ENCODE measurements at regions not wholly inside any gene's neighbourhood (a gene's known extent, or its start where the extent isn't known, plus 50 kb on each side); places are given as distances from the start of the nearest gene placed in this dataset.

DNA sequence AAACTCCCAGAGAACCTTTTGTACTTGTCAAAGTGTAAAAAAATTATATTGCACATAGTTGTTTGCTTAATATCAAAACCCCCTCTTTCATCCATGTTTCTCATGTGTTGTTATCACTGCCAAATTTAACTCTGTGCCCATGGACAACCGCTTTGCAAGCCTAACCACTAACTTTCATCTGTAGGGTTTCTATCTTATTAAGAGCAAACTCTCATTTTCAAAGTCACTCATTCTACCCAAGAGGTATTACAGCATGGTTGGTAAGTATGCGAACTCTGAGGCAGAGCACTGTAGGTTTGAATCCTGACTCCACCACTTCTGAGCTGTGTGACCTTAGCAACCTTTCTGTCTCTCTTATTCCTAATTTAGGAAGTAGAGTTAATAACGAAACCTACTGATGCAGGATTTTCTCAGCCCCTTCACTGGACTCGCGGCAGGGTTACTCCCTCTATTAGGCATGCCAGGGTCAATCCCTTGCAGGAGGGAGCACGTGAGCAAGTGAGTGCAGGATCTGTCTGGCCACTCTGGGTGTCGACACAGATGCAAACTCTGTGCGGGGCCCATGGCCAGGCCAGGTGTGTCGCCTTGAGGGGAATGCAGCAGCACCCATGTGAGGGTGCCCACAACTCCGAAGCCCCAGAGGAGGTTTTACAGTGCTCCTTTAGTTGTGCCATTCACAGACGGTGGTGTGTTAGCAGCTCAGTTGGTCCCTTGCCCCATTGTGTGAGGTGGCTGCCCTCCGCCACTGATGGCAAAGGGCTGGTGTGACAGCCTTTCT is 361.5 kb upstream of the ADGRL2 start:
- no peak for DNase-seq (ENCODE audit: low read depth, low spot score)

- no peak for DNase-seq (ENCODE audit: low read depth, low spot score)
Measured at GRCh38 chr1:81437649-81438048, 363.1 kb upstream of the ADGRL2 start.

DNA sequence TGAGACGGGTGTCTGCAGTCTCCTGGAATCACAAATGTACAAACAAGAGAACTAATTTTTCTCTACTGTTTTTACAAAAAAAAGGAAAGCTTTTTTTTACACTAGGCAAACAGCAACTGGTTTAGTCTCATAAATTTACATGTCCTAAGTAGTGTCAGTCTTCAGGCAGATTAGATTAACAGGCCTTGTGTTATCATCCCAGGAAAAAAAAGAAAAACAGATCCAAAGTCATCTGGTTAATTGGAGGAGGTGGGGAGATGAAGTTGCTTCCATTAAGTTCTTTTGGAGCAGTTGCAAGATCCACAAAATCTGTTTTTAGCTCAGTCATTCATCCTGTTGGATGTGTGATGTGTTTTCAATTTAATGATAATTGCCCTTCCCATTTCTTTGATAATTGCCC is 363.5 kb upstream of the ADGRL2 start:
- DNase-seq (ENCODE audit: low read depth, low spot score), result no peak

GRCh38 chr1:81435175-81435574 is 365.6 kb upstream of the ADGRL2 start:
- DNase-seq (ENCODE audit: low read depth, low spot score), result no peak

GRCh38 chr1:81433676-81434075 is 367.1 kb upstream of the ADGRL2 start:
- DNase-seq (ENCODE audit: low read depth, low spot score), result no peak

- no peak for DNase-seq (ENCODE audit: low read depth, low spot score)
Measured at GRCh38 chr1:81432654-81433109, 368.1 kb upstream of the ADGRL2 start.

GRCh38 chr1:81432059-81432458 is 368.7 kb upstream of the ADGRL2 start:
- no peak for DNase-seq (ENCODE audit: low read depth, low spot score)

GRCh38 chr1:81431624-81432000 is 369.1 kb upstream of the ADGRL2 start:
- DNase-seq (ENCODE audit: low read depth, low spot score), result no peak

DNA sequence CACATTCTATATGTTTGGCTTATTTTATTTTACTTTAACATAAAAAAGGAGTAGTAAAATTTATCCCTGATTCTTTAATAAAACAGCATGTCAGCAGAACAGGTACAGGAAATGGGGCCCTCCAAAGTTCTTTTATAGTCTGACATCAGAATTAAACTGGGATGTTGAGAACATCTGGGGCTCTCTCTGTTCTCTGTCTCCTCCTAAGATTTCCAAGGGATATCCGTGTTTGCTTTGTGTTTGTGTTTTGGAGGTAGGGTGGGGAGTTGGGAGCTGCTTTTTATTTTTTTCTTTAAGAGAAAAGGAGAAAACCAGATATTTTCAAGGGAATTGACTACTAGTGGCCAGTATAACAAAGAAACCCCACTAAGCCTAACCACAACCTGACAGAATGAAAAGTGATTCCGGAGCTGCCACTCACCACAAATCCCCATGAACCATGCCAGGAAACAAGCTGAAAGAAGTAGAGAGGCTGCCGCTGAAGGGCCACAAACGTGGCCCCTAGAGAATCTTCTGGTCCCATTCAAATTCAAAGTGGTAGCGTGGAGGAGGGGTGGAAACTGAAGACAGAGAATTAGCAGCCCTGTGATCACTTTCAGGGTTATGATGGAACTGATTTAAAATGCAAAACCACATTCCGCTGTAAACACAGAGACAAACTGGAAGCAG is 369.6 kb upstream of the ADGRL2 start:
- no peak for DNase-seq (ENCODE audit: low read depth, low spot score)

DNA sequence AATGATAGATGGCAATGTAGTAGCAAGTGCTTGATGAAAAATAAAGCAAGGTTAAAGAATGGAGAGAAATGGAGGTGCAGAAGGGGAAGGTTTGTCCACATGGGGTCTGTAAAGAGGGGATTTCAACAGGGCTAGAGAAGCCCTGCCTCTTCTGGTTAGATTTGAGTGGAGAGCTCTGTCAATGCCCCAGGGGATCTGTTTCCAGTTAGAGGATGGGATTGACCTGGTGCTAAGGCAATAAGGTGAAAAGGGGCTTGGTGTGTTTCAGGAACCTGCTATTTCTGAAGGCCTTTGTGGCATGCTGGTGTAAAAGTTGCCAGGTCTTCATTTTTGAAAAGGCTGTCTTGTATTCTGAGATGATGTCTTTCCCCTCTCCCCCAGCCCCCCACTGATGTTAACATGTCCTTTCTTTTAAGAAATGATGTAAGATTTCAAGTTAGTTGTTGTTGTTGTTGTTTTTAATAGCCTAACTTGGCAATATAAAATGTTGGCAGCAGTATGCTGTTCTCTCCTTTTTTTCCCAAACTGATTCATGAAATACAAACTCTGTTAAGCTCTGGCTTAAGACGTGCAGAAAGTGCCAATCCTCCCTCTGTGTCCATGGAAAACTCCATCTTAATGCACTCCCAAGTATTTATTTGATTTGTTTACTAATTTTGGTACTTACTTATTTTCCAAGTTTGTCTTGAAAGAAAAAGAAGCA is 370.3 kb upstream of the ADGRL2 start:
- no peak for DNase-seq (ENCODE audit: low read depth, low spot score)

DNA sequence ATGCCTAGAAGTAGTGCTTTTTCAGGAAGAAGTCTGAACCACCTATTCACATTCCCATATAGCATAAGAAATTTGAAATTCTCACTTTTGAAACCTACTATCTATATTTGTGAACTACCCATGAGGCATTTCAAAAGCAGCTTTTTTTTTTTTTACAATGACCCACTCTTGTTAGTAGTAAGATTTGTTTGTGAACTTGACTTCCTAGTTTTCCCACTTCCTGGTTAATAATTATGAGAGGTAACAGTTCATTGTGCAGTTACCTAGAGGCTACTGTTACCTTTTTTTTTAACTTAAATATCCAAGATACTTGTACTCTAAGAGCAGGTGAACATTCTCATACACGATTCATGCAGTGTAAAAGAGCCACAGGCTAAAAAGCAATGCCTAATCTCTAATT is 371.7 kb upstream of the ADGRL2 start:
- DNase-seq (ENCODE audit: low read depth, low spot score), result no peak

DNA sequence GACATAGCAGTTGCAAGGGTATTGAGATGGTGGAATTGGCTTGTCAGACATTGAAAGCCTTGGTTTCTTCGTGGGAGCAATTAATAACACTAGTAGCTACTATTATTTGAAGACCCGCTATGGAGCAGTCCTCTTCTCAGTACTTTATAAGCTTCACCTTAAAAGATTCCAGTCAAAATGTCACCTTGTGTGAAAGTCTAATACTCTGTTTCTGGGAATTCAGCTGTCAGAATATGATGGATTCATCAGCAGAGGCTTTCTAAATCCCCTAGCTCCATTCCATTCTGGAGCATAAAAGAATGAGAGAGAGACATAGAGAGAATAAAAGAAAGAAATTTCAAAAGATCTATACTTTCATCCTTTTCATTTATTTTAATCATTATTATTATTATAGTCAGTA is 375.9 kb upstream of the ADGRL2 start:
- DNase-seq (ENCODE audit: low read depth, low spot score), result no peak

- DNase-seq (ENCODE audit: low read depth, low spot score), result no peak
Measured at GRCh38 chr1:81424061-81424460, 376.7 kb upstream of the ADGRL2 start.

GRCh38 chr1:81420760-81421159 is 380.0 kb upstream of the ADGRL2 start:
- DNase-seq (ENCODE audit: low read depth, low spot score), result no peak

DNA sequence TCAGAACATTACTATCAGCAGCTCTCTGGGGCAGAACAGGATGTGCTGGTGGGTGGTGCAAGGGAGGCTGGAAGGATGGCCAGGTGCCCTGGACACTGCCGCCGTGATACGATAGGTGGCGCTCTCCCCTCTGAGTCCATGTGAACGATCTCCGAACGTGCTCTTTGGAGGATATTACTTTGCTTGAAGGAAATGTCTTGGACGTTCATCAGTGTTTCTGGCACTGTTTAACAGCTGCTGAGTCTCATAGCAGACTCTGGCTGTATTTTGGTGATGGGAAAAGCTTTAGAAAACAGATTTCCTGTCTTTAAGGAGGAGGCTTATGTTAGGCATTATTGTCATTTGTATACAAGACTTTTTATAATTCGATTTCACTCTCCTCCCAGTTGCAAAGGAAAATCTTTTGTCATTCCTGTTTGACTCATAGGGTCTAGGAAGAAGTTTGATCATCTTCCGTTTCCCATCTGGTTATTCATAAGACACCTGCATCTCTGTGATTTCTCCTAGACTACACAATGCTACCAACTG is 386.2 kb upstream of the ADGRL2 start:
- DNase-seq (ENCODE audit: low read depth, low spot score), result peak; percentile 17

GRCh38 chr1:81412954-81413353 is 387.8 kb upstream of the ADGRL2 start:
- DNase-seq (ENCODE audit: low read depth, low spot score), result no peak

DNA sequence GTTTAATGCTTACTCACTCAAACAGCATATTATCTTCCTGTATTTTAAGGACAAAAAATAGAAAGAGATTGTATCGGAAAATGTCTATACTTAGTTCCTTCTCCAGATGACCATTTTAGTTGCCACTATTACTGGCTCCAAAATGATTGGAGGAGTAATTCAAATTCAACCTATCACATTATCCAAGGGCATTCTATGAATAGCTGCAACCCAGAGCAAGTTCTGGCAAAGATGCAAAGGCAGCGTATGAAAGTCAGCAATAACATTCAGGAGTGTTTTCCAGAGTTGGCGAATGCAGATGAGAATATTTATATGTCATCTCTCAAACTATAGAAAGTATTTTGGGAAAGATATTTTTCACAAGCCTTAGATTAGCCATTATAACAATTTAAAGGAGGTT is 389.8 kb upstream of the ADGRL2 start:
- no peak for DNase-seq (ENCODE audit: low read depth, low spot score)

DNA sequence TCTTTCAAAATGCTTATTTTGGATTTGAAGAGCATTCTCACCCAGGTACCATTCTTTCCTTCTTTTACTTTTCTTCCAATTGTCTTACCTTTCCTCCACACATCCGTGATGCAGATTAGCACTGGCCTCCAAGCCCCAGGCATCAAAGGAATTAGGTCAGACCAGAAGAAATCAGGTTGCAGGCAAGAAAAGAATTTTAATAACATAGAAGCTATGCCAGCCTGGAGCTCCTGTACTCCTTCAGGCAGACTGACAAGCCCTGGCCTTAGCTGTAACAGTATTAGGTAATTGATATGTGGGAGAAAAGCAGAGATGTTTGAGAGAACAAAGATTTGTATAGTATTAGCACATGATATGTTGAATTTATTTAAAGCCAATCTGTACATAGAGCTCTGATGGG is 390.4 kb upstream of the ADGRL2 start:
- no peak for DNase-seq (ENCODE audit: low read depth, low spot score)

DNA sequence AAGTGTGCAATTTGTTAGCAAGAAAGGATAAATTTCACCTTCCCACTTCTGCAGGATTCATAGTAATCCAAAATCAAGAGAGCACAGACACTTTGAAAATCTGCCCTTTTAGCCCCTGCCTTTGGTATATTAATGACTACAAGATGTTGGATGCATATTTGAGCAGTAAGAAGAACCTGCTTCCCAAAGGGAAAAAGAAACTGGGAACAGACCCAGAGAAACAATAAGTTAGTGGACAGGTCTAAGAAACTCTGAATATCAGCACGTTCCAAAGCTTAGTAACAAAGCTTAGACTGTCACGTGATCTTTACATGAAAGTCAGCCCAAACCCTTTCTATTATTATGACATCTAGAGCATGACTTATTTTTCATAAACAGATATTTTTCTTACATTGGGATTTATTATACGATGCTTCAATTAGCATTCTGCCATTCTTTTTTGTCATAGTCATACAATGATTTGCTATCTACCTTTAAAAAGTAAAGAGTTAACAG is 390.9 kb upstream of the ADGRL2 start:
- DNase-seq (ENCODE audit: low read depth, low spot score), result no peak

DNA sequence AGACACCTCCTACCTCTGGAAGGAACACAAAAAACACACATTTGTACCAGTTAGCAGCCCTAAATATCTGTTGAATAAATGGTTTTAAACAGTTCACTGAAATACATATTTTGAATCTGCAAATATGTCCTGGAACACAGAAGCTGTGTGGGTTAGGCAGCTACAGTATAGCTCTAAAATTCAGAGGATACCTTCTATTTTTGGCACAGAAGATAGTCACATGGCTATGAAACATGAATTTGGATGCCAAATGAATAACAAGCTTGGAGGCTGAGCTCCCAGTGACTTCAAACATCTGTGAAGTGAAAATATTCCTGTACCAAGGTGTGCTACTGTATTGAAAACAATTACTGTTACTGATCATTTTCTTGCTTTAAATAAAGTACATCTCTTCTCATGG is 391.5 kb upstream of the ADGRL2 start:
- DNase-seq (ENCODE audit: low read depth, low spot score), result no peak

- no peak for DNase-seq (ENCODE audit: low read depth, low spot score)
Measured at GRCh38 chr1:81408419-81408818, 392.3 kb upstream of the ADGRL2 start.

Data from brain pericyte (primary cell).